ENCODE measurements at regions not wholly inside any gene's neighbourhood (a gene's known extent, or its start where the extent isn't known, plus 50 kb on each side); places are given as distances from the start of the nearest gene placed in this dataset.

DNA sequence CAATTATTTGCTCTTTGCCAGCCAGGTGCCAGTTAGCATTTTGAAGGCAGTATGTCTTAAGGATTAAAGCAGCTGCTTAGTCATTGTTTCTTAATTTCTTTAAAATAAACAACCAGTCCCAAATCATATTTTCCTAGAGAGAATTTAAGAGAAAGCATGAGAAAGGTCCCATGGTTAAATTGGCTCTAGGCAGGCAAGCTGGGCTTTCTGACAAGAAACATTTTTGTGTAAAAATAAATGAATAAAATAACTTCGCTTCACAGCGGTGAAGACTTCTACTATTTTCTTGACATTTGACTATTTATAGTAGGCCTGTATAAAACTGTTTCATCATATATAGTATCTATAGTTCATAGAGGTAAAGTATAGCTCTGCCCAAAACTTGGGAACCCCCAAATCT, 617.7 kb upstream of the C9orf72 start:
- DNase-seq (ENCODE audit: low read depth, low spot score): no peak

- DNase-seq (ENCODE audit: low read depth, low spot score): no peak
Observed at GRCh38 chr9:28197653-28198052, 624.4 kb upstream of the C9orf72 start.

DNA sequence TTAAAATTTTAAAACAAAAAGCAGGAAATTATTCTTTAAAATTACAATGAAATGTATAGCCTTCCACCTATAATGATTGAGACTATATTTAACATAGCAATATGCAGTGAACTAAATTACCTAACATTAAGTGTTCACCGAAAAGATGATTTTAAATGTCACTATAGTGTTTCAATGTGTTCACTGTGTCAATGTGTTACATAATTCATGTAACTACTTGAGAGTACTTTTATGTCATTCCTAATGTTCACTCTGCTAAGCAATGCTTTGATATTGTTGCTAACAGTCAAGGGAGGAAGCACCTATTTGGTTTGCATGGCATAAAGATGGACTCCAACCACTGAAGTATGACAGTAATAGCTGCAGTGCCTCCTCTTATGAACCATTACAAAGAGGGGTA, 629.8 kb upstream of the C9orf72 start:
- no peak for DNase-seq (ENCODE audit: low read depth, low spot score)

- DNase-seq (ENCODE audit: low read depth, low spot score): no peak
Observed at GRCh38 chr9:28206280-28206679, 633.0 kb upstream of the C9orf72 start.

GRCh38 chr9:28207657-28208056, 634.4 kb upstream of the C9orf72 start:
- DNase-seq (ENCODE audit: low read depth, low spot score): no peak

GRCh38 chr9:28209130-28209529, 635.8 kb upstream of the C9orf72 start:
- no peak for DNase-seq (ENCODE audit: low read depth, low spot score)

DNA sequence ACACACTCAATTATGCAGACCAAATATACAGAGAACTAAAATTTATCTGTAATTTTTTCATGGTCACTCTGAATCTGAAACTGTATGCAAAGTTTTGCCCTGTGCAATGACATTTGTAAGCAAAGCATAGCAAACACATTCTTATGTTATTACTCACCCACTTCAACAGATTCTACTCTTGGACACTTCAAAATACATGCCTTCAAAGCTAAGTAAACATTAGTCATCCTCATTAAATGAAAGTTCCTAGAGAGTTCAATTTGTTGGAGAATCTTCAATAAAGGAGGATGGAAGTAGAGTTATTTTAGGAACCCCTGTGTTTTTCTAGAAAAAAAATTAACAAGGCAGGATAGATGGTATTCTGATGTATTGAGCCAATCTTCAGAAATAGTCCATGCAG, 639.7 kb upstream of the C9orf72 start:
- DNase-seq (ENCODE audit: low read depth, low spot score): peak; percentile 20

- no peak for DNase-seq (ENCODE audit: low read depth, low spot score)
Observed at GRCh38 chr9:28215536-28216299, 642.4 kb upstream of the C9orf72 start.

DNA sequence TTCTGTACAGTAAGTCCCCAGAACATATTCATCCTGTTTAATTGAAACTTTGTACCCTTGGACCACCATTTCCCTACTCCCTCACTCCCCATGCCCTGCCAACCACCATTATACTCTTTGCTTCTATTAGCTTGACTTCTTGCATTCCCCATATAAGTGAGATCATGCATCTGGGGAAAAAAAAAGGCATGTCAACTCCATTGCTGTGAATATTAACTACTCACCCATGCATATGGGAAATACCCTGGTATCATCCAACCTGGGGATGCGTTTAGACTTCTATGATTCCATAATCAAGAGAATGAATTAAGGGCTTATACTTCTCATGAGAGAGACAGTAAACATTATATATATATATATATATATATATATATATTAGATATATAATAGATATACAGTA, 659.4 kb upstream of the C9orf72 start:
- DNase-seq (ENCODE audit: low read depth, low spot score): no peak

GRCh38 chr9:28234133-28234893, 661.0 kb upstream of the C9orf72 start:
- no peak for DNase-seq (ENCODE audit: low read depth, low spot score)

DNA sequence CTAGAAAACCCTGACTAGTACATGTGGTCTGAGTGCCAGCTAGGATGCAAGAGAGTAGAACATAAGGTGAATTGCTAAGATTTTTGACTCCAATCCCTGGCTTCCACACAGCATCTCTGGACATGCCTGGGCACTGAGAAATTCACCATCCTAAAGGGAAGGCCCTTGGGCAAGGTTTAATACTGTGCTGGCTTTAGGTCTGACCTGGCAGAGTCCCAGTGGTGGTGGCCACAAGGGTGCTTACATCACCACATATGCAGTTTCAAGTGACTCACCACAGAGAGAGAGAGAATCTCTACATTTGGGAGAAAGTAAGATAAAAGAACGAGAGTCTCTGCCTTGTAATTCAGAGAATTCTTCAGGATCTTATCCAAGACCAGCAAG, 661.6 kb upstream of the C9orf72 start:
- DNase-seq (ENCODE audit: low read depth, low spot score): peak; percentile 2

GRCh38 chr9:28249424-28249823, 676.1 kb upstream of the C9orf72 start:
- DNase-seq (ENCODE audit: low read depth, low spot score): no peak

- no peak for DNase-seq (ENCODE audit: low read depth, low spot score)
Observed at GRCh38 chr9:28255174-28255573, 681.9 kb upstream of the C9orf72 start.

DNA sequence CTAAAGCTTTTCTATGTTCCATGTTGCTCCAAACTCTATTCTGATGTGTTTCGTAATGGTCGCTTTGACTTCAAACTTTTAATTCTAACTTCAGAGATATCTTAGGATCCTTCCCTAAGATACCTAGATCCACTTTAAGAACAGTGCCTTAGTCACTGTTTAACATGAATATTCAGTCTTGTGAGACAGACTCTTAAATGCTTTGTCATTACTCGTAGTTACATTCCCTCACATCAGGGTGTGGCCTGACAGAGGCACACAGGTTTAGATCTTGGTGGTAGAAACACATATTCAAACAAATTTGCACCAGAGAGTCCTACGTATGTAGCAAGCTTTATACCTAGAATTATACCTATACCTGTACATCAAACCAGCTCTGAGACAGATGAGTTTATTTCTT, 687.0 kb upstream of the C9orf72 start:
- DNase-seq (ENCODE audit: low read depth, low spot score): no peak

DNA sequence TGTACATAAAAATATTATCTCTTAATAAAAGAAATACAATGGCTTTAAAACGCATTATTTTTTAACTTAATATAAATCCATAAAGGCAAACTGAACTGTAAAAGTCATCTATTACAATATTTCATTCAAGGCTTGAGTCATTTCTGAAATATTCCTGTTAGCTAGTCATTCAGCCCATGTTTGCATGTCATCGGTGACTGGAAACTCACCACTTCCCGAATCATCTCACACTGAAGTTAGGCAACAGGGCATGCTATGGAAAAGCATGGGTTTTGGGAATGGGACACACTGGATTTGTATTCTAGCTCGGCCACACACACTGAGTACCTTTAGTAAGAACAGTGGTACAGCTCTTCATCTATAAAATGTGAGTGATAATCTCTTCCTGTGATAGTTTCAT, 691.1 kb upstream of the C9orf72 start:
- DNase-seq (ENCODE audit: low read depth, low spot score): no peak

DNA sequence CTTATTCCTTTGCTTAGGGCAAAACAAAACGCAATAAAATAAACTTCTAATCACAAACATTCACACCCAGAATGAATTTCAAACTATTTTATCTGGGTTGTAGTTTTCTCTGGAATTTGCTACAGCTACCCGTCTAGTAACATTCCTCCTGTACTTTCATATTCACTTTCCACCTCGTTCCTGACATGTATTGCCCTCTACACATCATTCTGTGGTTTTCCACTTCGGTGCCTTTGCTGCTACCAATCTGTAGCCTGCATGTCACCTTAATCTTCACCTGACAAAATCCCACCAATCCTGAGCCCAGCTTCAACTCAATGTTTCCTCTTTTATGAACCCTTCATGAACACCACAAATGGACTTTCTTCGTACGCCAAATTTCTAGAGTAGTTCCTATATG, 694.1 kb upstream of the C9orf72 start:
- DNase-seq (ENCODE audit: low read depth, low spot score): no peak

GRCh38 chr9:28270156-28270555, 696.9 kb upstream of the C9orf72 start:
- no peak for DNase-seq (ENCODE audit: low read depth, low spot score)

DNA sequence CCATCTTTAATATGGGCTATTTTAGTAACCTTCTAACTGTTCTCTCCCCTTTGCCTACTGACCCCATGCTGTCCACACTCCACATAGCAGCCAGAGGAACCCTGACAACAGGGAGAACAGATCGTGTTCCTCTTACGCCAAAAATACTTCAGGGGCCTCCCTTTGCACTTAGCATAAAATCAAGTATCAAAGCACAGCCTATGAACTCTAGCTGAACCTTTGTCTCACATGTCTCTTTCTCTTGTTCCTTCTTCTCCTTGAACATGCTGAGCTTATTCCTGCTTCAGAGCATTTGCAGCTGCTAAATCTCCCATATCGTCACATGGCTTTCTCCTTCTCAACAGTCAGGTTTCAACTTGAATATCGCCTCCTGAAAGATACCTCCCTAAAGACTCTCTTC, 698.8 kb upstream of the C9orf72 start:
- DNase-seq (ENCODE audit: low read depth, low spot score): no peak

DNA sequence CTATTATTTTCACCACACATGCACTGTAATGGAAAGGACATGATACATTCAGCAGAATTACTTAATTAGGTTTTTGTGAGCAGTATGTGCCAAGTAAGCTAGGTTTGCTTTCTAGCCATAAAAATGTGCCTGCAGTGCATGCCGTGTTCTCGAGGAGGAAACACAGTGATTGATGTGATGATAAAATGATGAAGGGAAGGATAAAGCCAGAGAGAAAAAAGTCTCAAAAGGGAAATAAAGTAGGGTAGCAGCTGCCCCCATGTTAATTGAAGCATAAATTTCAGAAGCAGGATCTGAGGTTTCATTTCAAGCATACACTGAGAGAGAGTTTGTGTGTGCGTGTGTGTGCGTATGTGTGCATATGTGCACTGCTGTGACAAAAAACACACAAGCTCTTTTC, 714.2 kb upstream of the C9orf72 start:
- no peak for DNase-seq (ENCODE audit: low read depth, low spot score)

DNA sequence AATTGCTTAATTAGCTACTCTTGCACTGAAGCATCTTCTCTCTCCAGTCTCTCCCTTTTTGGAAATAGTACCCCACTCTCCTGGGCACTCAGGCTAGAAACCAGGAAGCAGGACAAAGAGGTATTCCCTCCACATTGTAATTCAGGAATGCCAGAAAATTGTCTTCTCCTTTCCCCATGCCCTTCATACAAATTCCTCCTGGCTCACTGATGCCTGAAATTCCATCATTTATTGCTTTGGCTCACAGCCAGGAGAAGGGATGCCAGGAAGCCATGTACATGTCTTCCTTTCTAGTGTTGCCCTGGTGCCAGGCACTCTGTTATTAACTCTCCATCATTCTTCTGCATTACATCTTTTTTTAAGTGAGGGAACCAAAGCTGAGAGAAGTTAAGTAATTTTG, 716.5 kb upstream of the C9orf72 start:
- no peak for DNase-seq (ENCODE audit: low read depth, low spot score)

DNA sequence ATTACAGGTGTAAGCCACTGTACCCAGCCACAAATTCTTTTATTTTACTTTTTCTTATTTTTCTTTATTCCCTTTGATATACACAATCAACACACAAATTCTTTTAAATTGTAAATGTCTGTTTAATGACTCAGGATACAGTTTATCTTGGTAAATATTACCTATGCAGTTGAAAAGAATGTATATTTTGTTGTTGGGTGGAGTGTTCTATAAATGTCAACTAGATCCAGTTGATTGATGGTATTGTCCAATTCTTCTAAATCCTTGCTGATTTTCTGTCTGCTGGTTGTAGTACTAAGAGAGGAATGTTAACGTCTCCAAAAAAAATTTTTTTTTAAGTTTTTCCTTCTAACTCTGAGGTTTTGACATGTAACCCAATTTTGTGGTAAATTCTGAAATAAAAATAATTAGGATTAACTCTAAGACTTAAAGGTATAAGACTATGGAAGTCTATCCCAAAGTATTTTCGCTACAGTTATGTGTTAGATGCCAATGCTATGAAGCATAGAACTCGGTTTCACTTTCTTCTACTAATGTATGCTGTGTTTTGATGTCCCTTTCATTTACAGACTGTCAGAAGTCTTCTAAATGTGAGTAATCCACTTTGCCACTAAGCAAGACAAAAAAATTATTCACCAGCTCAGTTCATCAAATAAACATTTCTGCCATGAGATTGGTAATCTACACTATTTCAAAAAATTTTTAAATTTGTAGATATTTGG, 720.2 kb upstream of the C9orf72 start:
- no peak for DNase-seq (ENCODE audit: low read depth, low spot score)

DNA sequence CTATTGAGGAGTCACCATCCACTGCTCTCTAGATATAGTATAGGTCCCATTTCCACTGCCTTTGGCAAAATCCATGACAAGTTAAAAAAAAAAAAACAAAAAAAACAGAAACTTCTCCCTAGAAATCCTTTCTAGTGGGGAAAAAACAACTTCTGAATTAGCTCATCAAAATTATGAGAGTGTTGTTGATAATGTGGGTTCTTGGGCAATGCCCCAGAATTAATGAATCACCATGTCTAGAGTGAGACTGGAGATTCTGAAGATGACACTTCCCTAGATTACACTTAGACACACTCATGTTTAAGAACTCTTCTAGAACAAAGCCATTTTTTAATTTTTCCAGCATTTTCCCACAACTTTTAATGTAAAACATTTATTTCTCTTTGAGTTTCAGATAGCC, 728.0 kb upstream of the C9orf72 start:
- no peak for DNase-seq (ENCODE audit: low read depth, low spot score)

DNA sequence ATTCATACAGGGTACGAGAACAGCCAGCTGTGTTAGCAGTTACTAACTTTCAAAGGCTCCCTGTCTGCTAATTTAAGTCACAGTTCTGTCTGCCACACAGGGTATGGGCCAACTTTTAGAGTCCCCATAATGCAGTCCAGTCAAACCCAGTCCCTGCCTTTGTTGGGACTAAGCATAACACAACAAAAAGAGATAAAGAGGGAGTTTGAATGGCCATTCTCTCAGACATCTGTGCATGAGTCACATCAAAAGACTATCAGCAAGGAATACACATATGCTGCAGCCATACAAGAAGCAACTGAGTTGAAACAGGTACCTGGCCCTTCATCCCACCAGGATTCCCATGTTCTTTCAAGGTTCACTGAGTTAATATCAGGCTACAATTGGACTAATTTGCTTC, 744.5 kb upstream of the C9orf72 start:
- DNase-seq (ENCODE audit: low read depth, low spot score): no peak
